H1 (cell line): ENCODE measurements at regions not wholly inside any gene's neighbourhood (a gene's known extent, or its start where the extent isn't known, plus 50 kb on each side); places are given as distances from the start of the nearest gene placed in this dataset.

Source experiments
- CHD7 ChIP-seq: fragments of 300-600 bp; sonication (generic); IDR thresholded peaks from 2 replicates; pipeline ENCODE4 v1.7.1; 2012; ENCODE audit warnings: low read length, moderate library complexity, mild to moderate bottlenecking, inconsistent platforms; ENCODE audit not compliant: insufficient replicate concordance
- CREB1 ChIP-seq: IDR thresholded peaks from 2 replicates; pipeline ENCODE4 v1.6.1; 2012; ENCODE audit warnings: inconsistent platforms
- GTF2F1 ChIP-seq: IDR thresholded peaks from 2 replicates; pipeline ENCODE4 v1.6.1; 2012; ENCODE audit warnings: low read depth, low read length, improper control_type of control experiment, borderline replicate concordance
- NANOG ChIP-seq: IDR thresholded peaks from 2 replicates; pipeline ENCODE4 v1.6.1; 2011; ENCODE audit warnings: low read length, low read depth, mild to moderate bottlenecking, inconsistent platforms; ENCODE audit not compliant: insufficient read depth, poor library complexity, severe bottlenecking
- POLR2A ChIP-seq, 2 experiments: IDR thresholded peaks; 1 replicate in 1 of 2; 2 replicates in 1 of 2; pipeline ENCODE4 v1.6.1; 2011; ENCODE audit warnings: low read depth in 2 of 2, low read length in 2 of 2, mild to moderate bottlenecking in 2 of 2; ENCODE audit errors: control extremely low read depth in 1 of 2
- POLR2AphosphoS5 ChIP-seq: IDR thresholded peaks from 2 replicates; pipeline ENCODE4 v1.6.1; 2011; ENCODE audit warnings: low read depth, low read length
- POU5F1 ChIP-seq: IDR thresholded peaks from 2 replicates; pipeline ENCODE4 v1.6.1; 2011; ENCODE audit warnings: low read depth, mild to moderate bottlenecking, low read length, moderate library complexity
- RNF2 ChIP-seq: fragments of 200-900, 300-1000 bp; sonication (generic); IDR thresholded peaks from 2 replicates; pipeline ENCODE4 v1.7.1; 2016; ENCODE audit warnings: borderline replicate concordance, low read depth, mild to moderate bottlenecking, antibody characterized with exemption, low read length; ENCODE audit not compliant: poor library complexity, severe bottlenecking; ENCODE audit errors: missing control alignments
- TEAD4 ChIP-seq: IDR thresholded peaks from 2 replicates; pipeline ENCODE4 v1.6.1; 2012; ENCODE audit warnings: low read depth, low read length, inconsistent platforms, mixed read lengths
- TF ChIP-seq, protein P1 (sequence below), 3 experiments: IDR thresholded peaks; 1 replicate in 2 of 3; 2 replicates in 1 of 3; pipeline versions ENCODE4 v1.5.1 to v1.6.1; 2011; ENCODE audit warnings: low read length in 3 of 3, mild to moderate bottlenecking in 3 of 3, inconsistent platforms in 2 of 3, low read depth in 1 of 3, moderate library complexity in 1 of 3; ENCODE audit not compliant: insufficient read depth in 1 of 3; ENCODE audit errors: control extremely low read depth in 1 of 3

GRCh38 chr10:130983749-130984148, 327.8 kb downstream of the TCERG1L start (continued):
- TF ChIP-seq CHD7, result no peak
- no peak for TF ChIP-seq GTF2F1
- TF ChIP-seq RNF2, result no peak
- no peak for TF ChIP-seq POLR2A (IDR thresholded peaks at IDR 0.05; ENCODE audit: control extremely low read depth in 1 of 2, low read depth in 2 of 2, low read length in 2 of 2)
- TF ChIP-seq POLR2AphosphoS5, result no peak
- TF ChIP-seq POU5F1, result no peak
- TF ChIP-seq CREB1, result no peak
- TF ChIP-seq TEAD4, result no peak
- no peak for TF ChIP-seq NANOG
- TF ChIP-seq, protein P1, sequence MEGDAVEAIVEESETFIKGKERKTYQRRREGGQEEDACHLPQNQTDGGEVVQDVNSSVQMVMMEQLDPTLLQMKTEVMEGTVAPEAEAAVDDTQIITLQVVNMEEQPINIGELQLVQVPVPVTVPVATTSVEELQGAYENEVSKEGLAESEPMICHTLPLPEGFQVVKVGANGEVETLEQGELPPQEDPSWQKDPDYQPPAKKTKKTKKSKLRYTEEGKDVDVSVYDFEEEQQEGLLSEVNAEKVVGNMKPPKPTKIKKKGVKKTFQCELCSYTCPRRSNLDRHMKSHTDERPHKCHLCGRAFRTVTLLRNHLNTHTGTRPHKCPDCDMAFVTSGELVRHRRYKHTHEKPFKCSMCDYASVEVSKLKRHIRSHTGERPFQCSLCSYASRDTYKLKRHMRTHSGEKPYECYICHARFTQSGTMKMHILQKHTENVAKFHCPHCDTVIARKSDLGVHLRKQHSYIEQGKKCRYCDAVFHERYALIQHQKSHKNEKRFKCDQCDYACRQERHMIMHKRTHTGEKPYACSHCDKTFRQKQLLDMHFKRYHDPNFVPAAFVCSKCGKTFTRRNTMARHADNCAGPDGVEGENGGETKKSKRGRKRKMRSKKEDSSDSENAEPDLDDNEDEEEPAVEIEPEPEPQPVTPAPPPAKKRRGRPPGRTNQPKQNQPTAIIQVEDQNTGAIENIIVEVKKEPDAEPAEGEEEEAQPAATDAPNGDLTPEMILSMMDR (IDR thresholded peaks at IDR 0.05; ENCODE audit: control extremely low read depth in 1 of 3, insufficient read depth in 1 of 3, low read depth in 1 of 3, low read length in 3 of 3), result no peak
